ENCODE measurements at regions not wholly inside any gene's neighbourhood (a gene's known extent, or its start where the extent isn't known, plus 50 kb on each side); places are given as distances from the start of the nearest gene placed in this dataset.
"Not testable (repeated sequence)": the region's sequence is repeated elsewhere in the genome, so short reads cannot be mapped to it uniquely, and the experiment has no call there.

DNA sequence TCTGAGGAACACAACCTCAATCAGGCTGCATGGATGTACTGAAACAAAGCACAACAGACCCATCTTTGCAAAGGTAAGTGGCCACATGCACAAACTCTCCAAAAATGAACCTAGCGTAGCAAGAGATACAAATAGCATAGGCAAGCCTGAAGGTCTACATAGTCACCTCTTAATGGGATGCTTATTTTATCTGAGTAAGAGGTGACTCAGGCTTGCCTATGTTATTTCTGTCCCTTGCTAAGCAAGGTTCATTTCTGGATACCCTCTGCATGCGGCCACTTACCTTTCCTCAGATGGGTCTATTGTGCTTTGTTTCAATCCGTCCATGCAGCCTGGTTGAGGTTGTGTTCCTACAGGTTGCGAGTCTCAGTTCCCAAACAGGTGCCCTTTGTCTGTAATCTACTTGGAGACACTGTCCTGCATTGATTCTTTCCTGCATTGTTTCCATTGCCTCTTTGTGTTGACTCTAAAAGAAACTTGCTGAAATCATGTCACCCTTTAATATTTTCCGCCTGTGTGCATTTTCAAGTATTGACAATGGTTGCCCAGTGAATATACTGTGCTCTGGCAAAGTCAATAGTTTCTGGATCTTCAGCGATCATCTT is 291.8 kb upstream of the LYZL1 start:
- no peak for DNase-seq

DNA sequence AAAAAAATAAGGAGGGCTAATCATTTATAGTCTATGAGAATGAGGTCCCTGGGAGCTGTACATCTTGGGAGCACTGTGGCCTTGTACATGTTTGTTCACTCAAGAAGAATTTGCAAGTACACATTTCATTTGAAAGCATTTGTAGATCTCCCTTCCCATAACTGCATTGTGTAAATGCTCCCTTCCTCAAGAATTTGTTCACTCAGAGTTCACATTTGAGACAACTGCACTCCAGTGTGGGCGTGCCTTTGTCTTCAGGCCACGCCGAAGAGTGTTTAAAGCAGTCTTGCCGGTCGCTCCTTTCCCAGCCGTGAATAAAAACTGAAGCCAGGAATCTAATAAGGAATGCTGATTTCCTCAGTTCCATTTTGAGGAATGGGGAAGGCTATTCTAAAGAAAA is 291.1 kb upstream of the LYZL1 start:
- DNase-seq, result no peak

DNA sequence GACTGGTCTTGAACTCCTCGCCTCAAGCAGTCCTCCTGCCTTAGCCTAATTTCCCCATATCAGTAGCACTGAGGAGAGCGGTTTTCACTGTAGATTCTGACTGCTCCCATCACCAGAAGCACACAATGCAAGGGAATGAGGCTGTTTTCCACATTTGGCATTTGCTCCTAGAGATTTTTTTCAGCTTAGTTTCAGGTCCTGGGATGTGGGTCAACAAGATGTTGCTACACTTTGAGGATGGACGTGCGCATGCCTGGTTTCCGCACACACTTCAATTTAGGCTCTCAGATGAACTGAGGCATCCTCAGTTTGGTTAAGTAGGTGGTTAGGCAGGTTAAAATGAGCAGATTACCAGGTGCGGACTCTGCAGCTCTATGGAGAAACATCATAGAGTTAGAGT is 287.1 kb upstream of the LYZL1 start:
- no peak for DNase-seq

DNA sequence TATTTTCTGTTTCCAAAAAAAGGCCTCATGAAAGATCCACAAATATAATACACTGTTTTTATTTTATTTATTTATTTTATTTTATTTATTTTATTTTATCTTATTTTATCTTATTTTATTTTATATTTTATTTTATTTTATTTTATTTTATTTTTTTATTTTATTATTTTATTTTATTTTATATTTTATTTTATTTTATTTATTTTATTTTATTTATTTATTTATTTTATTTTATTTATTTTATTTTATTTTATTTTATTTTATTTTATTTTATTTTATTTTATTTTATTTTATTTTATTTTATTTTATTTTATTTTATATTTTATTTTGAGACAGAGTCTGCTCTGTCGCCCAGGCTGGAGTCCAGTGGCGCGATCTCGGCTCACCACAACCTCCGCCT is 285.9 kb upstream of the LYZL1 start:
- DNase-seq, result not testable (repeated sequence)

DNA sequence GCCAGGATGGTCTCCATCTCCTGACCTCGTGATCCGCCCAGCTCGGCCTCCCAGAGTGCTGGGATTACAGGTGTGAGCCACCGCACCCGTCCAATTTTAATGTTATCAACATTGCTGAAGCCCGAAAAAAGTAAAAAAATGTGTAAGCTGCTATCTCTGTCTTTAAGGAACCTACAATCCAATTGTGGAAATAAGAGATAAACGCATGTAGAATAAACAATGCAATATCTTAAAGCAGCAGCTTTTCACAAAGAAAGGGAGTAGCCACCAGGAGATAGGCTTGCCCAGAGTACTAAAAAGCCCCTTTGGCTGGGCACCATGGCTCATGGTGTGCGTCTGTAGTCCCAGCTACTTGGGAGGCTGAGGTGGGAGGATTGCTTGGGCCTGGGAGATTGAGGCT is 282.9 kb upstream of the LYZL1 start:
- no peak for DNase-seq

DNA sequence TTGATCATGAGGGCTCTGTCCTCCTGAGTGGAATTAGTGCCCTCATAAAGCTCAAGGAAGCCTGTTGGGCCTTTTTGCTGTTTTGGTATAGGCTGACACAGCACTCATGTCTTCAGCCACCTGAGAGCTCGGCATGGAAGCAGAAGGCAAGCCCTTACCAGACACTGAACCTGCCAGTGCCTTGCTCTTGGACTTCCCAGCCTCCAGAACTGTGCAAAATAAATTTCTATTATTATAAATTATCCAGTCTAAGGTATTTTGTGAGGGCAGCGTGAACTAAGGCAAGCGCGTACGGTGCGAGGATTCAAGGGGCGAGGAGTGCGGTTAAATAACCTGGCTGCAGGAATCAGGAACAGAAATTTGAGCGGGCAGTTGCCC is 281.5 kb upstream of the LYZL1 start:
- DNase-seq, result no peak

DNA sequence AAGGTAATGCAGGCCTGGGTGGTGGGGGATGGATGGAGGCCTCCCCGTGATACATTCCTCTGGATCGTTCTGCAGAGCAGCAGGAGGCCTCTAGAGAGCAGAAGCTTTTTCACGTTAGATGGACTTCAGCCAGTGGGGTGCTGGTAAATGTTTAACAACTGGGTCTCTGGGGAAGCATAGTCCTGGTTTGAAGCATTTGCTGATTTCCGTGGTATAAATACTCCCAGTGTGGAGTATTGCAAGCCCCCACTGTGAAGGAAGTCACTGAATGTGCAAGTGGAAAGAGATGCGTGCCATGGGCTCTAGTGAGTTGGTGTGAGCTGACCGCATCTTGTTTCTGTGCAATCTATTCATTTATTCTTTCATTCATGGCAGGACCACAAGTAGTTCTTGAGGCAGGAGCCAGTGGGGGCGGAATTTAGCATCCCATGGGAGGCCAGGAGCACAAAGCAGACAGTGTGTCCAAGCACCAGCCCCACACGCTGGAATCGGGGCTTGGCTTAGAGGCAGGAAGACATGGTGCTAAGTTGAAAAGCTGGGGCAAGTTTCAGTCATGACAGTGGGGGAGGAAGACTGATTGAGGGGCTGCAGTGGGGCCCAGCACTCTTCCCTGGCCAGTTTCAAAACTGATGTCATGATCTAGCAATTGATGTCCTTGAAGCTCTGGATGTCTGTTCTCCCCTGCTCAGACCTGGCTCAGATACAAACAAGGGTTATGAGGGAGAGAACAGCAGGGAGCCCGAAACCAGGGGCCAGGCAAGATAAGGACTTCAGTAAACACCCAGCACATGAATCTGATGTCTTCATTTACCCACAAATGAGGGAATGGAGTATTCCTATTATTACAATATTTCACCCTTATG is 280.9 kb upstream of the LYZL1 start:
- no peak for DNase-seq

DNA sequence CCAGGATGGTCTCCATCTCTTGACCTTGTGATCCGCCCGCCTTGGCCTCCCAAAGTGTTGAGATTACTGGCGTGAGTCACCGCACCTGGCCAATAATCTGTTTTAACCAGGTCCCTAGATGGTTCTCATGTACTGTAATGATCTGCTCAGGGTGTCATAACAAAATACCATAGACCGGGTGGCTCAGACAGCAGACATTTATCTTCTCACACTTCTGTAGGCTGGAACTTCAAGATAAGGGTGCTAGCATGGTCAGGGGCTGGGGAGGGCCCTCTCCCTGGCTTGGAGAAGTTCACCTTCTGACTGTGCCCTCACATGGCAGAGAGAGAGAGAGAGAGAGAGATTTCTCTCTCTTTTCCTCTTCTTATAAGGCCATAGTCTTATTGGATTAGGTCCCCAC is 279.4 kb upstream of the LYZL1 start:
- no peak for DNase-seq

DNA sequence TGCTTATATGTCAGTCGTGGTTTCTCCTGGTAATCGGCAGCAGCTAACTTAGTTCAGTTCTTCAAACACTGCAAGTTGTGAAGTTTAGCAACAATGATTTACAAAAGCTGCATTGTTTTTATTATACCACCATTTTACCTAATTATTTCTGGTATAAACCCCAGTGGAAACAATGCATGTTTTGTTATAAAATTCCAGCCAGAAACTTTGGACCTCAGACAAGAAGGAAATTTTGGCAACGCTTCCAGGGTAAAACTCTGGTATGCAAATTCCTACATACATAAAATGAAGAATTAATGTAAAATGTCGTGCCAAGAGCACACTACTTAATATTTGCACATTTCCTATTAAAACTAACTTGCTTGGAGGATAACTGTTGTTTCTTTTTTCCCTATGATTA is 277.4 kb upstream of the LYZL1 start:
- no peak for DNase-seq

DNA sequence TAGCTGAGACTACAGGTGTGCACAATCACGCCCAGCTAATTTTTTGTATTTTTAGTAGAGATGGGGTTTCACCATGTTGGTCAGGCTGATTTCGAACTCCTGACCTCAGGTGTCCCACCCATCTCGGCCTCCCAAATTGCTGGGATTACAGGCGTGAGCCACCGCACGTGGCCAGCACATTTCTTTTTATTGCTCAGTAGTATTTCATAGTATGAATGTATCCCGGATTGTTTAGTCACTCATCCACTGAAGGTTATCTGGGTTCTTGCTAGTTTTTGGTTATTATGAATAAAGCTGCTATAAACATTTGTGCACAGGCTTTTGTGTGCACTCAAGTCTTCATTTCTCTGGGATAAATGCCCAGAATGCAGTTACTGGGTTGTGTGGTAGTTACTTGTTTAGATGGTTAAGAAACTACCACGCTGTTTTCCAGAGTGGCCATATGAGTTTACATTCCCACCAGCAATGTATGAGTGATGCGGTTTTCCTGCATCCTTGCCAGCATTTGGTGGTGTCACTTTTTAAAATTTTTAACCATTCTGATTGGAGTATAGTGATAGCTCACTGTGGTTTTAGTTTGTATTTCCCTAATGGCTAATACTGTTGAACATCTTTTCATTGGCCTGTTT is 275.8 kb upstream of the LYZL1 start:
- DNase-seq, result no peak

DNA sequence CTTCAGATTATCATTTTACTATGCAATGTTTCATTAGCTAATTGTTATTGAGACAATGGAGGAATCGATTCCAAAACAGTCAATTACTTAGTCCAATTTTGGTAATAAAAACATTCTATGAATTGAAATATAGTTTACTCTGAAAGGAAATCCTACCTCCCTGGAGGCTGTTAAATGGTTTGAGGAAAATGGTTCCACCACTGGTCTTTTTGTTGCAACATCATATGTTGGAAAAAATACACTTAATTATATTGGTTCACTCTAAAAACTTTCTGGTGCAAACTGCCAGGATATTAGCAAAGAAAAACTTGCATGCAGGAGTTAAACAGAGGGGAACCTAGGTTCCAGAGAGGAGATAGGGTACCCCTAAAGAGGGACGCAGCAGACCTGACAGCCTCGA is 267.3 kb upstream of the LYZL1 start:
- DNase-seq, result no peak

DNA sequence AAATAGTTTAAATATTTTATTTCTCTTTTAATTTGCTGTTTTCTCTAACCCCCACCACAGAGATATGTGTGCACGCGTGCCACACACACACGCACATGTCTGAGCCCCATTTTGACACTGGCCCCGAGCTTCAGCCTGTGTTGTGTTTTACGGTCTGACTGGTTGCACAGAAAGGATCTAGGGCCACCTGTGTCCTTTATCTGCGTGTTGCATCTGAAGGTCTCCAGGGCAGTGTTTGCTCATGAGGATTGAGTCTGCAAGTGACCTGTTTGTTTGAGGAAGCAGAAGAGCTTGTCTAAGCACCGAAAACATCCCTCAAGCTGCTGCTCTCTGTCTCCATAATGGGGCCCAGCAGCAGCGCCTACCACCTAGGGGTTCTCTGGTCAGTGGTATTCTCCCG is 266.4 kb upstream of the LYZL1 start:
- no peak for DNase-seq

DNA sequence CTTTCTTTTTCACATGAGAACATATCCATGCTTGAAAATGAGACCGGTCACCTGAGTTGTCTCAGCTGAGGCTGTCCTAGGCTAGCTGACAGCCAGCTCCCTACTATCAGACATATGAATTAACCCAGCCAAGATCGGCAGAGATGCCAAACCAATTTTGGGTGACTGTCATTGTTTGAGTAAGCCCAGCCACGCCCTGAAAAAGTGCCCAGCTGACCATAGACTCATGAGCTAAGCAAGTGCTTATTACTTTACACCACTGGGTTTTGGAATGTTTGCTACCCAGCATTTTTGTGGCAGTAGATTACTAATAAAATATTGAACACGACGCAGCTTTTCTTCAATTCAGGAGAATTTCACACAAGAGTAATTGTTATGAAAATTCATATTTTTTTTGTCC is 265.2 kb upstream of the LYZL1 start:
- DNase-seq, result no peak

DNA sequence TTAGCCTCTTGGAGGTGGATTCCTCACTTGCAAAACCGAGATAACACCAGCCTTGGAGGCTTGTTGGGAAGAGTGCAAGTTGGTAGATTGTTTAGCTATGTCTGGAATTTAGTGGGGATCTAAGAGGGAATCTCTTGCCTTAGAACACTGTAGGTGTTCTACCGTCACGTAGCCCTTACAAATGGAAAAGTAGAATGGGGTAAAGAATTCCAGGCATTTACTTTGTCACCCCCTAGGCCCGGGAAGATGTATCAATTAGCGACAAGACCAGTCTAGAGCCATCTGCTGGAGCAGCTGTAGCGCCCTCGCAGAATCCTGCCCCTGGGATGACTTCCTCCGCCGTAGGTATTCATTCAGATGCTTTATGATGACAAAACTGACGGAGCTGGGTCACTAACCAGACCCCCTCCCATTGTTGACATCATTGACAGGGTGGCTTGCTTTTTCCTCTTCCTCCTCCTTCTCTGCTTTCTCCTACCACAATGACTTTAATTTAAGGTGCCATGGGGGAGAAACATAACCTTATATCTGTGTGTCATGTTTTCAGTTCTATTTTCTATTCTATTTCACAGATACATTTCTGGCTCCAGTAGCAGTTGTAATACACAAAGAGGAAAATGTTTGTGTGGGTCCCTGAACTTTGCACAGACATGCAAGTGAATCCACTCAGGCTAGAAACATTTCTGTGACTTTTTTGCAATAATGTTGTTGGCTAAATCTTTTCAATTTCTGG is 262.6 kb upstream of the LYZL1 start:
- no peak for DNase-seq

DNA sequence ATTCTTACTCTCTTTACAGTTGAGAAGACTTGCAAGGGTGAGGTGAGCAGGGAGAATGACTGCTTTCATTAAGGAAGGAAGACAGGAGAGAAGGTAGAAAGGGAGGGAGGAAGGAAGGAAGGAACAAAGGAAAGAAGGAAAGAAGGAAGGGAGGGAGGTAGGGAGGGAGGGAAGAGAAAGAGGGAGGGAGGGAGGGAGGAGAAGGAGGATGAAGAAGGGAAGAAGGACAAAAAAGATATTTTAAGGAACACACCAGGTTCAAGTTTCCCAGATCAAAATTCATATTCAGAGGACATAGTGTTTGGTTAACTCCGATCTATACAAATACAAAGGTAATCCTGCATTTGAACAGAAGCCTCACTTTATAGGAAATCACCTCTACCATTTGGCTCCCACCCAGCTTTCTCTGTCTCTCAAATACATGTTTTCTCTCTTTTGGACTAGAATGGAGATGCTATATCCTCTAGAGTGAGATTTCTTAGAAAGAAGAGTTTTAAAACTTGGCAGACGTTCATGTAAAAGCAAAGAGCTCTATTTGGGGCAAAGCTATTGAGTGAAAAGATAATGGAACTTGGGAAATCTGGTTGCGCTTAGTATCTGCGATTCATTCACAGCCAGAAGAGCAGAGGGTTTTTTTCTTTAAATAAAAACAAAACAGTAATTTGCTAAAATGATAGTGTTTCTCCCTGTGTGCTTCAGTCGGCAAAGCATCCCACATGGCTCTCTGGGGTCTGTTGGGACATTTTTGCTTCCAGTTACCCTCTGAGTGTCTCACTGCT is 261.9 kb upstream of the LYZL1 start:
- DNase-seq, result no peak

DNA sequence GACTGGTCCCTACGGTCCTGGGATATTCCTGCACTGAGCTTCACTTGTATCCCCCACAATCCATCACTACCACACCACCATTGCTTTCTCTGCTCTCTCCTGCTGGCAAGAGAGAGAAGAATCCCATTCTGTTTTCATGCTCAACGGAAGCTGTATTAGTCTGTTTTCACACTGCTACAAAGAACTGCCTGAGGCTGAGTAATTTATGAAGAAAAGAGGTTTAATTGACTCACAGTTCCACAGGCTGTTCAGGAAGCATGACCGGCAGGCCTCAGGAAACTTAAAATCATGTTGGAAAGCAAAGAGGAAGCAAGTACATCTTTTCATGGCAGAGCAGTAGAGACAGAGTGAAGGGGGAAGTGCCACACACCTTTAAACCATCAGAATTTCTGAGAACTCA is 260.4 kb upstream of the LYZL1 start:
- DNase-seq, result no peak

DNA sequence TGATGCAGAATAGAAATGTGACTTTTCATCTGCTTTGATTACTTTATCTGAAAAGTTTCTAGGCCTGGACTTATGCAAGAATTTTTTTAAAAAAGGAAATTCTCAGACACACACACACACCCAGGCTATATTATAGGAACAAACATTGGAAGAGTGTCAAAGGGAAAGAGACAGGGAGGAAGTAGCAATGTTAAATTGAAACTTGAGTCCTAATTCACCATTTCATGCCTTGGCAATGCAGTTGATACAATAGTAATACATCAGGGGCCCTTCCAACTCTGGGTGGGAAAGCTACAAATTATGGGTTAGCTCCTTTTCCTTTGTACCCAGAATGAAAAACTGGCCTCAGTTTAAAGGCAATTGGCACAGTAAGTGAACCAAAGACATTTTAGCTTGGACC is 258.0 kb upstream of the LYZL1 start:
- no peak for DNase-seq

DNA sequence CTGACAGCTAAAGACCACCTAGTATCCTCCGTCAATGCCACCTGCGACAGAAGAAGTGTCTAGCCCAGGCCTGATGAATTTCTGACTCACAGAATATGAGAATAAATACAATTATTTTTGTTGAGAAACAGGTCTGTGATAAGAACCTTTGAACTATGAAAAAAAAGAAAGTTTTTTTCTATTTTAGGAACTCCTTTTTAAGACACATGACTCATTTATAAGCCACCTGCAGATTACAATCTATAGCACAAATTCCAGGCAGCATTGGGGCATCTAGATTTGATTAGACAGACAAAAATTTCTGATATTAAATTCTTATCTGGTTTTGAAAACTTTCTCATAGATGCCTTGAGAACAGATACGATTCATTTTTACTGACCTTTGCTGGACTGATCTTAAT is 256.7 kb upstream of the LYZL1 start:
- DNase-seq, result no peak

DNA sequence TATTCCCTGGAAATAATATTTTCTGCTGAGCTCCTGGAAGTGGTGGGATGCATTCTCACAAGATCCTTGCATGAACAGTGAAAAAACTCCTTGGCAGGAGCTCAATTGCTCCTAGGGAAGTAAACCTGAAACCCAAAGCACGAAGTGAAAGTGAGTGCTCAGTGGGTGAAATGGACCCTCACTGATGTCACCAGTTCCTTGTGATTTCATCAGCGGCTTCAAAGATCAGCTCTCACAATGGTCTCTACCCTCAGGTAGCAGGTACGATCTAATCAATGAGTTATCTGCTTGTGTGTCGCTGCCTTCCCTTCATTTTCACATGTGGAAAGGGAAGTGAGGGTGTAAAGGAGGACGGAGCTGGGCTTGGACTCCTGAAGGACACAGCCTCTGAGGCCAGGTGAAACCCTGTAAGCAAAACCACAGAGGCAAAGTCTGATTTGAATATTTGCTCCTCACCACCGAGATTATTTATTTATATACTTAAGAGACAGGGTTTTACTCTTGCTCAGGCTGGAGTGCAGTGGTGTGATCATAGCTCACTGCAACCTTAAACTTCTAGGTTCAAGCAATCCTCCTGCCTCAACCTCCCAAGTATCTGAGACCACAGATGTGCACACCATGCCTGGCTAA is 255.4 kb upstream of the LYZL1 start:
- DNase-seq, result no peak

DNA sequence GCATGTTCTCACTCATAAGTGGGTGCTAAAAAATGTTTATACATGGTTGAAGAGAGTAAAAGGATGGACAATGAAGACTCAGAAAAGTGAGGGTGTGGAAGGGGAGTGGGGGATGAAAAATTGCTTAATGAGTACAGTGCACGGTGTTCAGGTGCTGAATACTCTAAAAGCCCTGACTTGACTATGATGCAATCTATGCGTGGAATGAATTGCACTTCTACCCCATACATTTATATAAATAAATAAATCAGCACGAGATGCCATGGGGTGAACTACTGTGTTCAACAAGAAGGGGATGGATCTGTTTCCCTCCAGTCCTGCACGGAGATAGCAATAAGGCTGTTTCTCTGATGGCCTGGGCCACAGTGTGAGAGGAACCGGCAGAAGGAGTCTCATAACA is 254.3 kb upstream of the LYZL1 start:
- no peak for DNase-seq

DNA sequence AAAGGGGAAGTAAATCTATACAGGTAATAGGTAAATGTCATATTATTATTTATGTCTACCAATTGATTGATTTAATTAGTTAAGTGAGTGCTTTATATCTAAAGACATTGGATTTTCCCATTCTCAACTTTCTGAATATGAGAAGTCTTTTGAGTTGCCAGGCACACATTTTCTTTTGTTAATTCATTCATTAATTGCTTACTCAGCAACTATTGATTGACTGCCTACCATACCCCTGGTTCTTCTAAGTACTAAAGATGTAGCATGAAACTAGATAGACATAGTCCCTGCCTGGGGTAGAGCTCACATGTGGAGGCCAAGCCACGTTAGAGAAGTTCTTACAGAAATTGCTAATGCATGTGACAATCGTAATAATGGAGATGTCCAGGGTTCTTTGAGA is 253.1 kb upstream of the LYZL1 start:
- no peak for DNase-seq

DNA sequence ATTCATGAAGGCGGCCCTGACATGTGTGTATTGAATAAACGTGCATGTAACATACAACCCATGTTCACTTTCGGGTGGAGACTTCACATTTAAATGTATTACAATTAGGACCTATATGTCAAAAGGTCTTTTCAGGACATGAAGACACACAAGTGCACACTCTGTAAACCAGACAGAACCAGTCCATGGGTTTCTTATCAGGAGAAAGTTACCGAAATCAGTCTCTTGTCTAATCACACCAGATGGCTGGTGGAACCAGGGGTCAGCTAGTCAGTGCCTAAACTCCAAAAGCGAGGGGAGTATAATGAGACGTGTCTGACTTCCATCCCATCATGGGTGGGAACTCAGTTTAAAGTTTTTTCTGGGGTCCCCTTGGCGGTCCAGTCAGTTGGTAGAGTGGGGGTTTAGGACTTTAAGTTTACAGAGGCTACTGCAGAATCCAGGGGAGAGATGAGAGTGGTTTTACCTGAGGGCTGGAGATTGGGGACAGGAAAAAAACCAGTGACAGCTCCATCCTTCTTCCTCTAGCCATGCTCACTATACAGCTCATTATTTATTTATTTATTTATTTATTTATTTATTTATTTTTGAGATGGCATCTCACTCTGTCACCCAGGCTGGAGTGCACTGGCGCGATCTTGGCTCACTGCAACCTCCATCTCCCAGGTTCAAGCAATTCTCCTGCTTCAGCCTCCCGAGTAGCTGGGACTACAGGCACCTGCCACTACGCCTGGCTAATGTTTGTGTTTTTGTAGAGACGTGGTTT is 251.3 kb upstream of the LYZL1 start:
- no peak for DNase-seq
